Breast epithelium (tissue), 4 donors: ENCODE measurements at regions not wholly inside any gene's neighbourhood (a gene's known extent, or its start where the extent isn't known, plus 50 kb on each side); places are given as distances from the start of the nearest gene placed in this dataset.

Experiments
- DNase-seq, 2 donors: peaks; one replicate each; pipeline ENCODE4 v3.0.0-alpha.2; 2019; ENCODE audit warnings: low spot score in 2 of 2
- H3K27ac ChIP-seq, 2 donors: fragments of 200-600 bp; sonication (generic) in 1 of 2; one replicate each; pipeline ENCODE4 v1.5.1; 2016 to 2019; ENCODE audit warnings: mild to moderate bottlenecking in 1 of 2
- H3K27me3 ChIP-seq, 2 donors: fragments of 200-600 bp; sonication (generic) in 1 of 2; one replicate each; pipeline versions ENCODE4 v1.5.1 to v1.6.0; 2017 to 2019; ENCODE audit warnings: control low read depth in 1 of 2, mild to moderate bottlenecking in 1 of 2
- H3K36me3 ChIP-seq: fragments of 200-600 bp; one replicate; pipeline ENCODE4 v1.5.1; 2019
- H3K4me1 ChIP-seq, 2 donors: fragments of 200-600 bp; sonication (generic); one replicate each; pipeline ENCODE4 v1.5.1; 2016 to 2019; ENCODE audit warnings: control low read depth in 1 of 2
- H3K4me3 ChIP-seq, 3 donors: fragments of 200-600 bp; sonication (generic); 1 replicate in 2 of 3; 2 replicates in 1 of 3; pipeline ENCODE4 v1.5.1; 2016 to 2019; ENCODE audit warnings: mild to moderate bottlenecking in 3 of 3, moderate library complexity in 2 of 3
- H3K9me3 ChIP-seq, 2 donors: fragments of 200-600 bp; sonication (generic) in 1 of 2; one replicate each; pipeline ENCODE4 v1.5.1; 2016 to 2019; ENCODE audit warnings: control low read depth in 1 of 2
- POLR2A ChIP-seq: fragments of 450-650 bp; IDR thresholded peaks from one replicate; pipeline ENCODE4 v1.6.1; 2016; ENCODE audit warnings: antibody characterized with exemption, mild to moderate bottlenecking, moderate library complexity
- POLR2AphosphoS5 ChIP-seq, 3 donors: sonication (generic); formaldehyde crosslinking; IDR thresholded peaks; one replicate each; pipeline ENCODE4 v1.6.1; 2017; ENCODE audit warnings: antibody characterized with exemption in 3 of 3
- intact Hi-C: fragments of 100-400 bp; cut with DNase I; formaldehyde crosslinking; loops from one replicate; pipeline ENCODE4 v1.15.1; 2023; ENCODE audit warnings: low total_unique reads
- TF ChIP-seq, protein P1 (sequence below), 3 donors: fragments of 450-650 bp; IDR thresholded peaks; one replicate each; pipeline ENCODE4 v1.5.1; 2016 to 2017; ENCODE audit warnings: antibody characterized with exemption in 3 of 3, mild to moderate bottlenecking in 3 of 3, moderate library complexity in 3 of 3

DNA sequence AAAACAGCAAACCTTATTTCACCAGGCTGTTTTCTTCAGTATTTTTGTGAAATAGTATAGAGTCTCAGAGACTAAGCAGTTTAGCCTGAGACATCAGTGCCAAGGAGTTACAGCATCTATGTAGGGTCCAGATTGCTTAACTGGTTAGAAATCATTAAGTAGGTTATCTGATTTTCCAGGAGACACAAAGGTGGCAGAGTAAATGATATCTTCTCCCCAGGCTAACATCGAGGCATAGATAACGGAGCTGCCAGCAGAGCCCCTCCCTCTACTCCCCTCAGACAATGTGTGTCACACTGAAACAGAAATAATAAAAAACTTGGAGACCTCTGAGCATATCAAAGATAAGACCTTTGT, 473.0 kb upstream of the CITED2 start:
- no peak overlapping the region for H3K27ac ChIP-seq

DNA sequence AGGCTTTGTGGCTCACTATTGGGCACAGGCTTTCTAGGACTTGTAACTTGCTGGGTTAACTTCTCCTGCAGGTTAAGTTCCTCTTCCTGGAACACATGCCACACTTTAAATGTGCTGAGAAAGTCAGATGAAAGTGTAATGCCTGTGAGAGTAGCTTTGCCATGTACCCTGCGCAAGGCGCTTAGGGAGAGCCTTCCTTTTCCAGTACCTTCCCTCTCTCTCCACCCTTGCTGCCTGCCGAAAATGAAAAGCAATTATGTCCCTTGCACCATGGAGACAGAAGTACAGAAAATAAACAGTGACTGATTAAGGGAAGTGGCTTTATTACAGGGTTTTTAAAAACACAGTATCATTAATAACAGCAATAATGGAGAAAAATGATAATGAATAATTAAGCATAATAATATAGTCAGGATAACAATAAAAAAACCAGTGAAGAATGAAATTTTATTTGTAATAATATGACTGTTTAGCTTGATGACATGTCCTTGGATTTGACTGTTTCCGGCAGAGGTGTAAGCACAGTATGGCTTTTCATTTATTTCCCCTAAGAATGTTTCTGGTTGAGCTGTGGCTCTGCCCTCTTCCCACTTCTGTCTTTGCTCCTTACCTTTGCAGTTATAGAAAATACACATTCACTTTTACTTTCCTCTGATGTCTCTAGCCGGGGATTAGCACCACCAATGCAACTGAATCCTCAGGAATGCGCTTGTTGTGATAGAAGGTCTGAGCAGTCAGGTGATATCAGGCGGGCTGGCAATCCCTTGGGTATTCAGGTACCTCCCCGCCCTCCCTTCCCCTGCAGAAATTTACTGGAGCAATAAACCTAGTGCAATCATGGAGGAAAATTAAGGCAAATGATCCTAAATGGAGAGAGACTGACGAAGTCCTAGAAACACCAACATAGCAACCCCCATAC, 472.3 kb upstream of the CITED2 start:
- Histone ChIP-seq H3K4me3 (no peak overlapping the region), H3K9me3 (peaks cover 0 to 12% of the 10 kb centered on the region in 2 donors), H3K27ac (no peak overlapping the region), H3K36me3 (no peaks in the 10 kb centered on the region), H3K27me3 (no peaks in the 10 kb centered on the region), H3K4me1 (no peaks in the 10 kb centered on the region)
- no peak for DNase-seq
- TF ChIP-seq POLR2A, result no peak
- TF ChIP-seq POLR2AphosphoS5 (IDR thresholded peaks at IDR 0.05), result no peak
- TF ChIP-seq, protein P1, sequence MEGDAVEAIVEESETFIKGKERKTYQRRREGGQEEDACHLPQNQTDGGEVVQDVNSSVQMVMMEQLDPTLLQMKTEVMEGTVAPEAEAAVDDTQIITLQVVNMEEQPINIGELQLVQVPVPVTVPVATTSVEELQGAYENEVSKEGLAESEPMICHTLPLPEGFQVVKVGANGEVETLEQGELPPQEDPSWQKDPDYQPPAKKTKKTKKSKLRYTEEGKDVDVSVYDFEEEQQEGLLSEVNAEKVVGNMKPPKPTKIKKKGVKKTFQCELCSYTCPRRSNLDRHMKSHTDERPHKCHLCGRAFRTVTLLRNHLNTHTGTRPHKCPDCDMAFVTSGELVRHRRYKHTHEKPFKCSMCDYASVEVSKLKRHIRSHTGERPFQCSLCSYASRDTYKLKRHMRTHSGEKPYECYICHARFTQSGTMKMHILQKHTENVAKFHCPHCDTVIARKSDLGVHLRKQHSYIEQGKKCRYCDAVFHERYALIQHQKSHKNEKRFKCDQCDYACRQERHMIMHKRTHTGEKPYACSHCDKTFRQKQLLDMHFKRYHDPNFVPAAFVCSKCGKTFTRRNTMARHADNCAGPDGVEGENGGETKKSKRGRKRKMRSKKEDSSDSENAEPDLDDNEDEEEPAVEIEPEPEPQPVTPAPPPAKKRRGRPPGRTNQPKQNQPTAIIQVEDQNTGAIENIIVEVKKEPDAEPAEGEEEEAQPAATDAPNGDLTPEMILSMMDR (IDR thresholded peaks at IDR 0.05), result no peak
- intact Hi-C loops, result no loop called here

More for the DNA sequence above, 473.0 kb upstream of the CITED2 start:
- intact Hi-C loops, result no loop called here
- peaks cover 0 to 12% of the 10 kb centered on the region in 2 donors for H3K9me3 ChIP-seq
- no peaks in the 10 kb centered on the region for H3K36me3 ChIP-seq
- H3K4me1 ChIP-seq, result no peaks in the 10 kb centered on the region
- DNase-seq, result no peak
- no peak overlapping the region for H3K4me3 ChIP-seq
- TF ChIP-seq, protein P1 (IDR thresholded peaks at IDR 0.05), result no peak
- TF ChIP-seq POLR2AphosphoS5 (IDR thresholded peaks at IDR 0.05) (no peak), POLR2A (no peak)
- no peaks in the 10 kb centered on the region for H3K27me3 ChIP-seq

DNA sequence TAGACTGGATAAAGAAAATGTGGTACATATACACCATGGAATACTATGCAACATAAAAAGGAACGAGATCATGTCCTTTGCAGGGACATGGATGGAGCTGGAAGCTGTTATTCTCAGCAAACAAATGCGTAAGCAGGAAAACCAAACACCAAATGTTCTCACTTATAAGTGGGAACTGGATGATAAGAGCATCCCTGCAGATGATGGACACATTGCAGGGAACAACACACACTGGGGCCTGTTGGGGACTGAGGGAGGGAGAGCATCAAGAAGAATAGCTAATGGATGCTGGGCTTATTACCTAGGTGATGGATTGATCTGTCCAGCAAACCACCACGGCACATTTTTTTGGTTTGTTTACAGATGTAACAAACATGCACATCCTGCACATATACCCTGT, 470.5 kb upstream of the CITED2 start:
- peaks cover 0 to under 1% of the 10 kb centered on the region in 2 donors for H3K9me3 ChIP-seq
- no peaks in the 10 kb centered on the region for H3K4me1 ChIP-seq
- no peak overlapping the region for H3K4me3 ChIP-seq
- H3K27ac ChIP-seq, result no peak overlapping the region
- no peaks in the 10 kb centered on the region for H3K36me3 ChIP-seq
- intact Hi-C loops, result no loop called here
- no peaks in the 10 kb centered on the region for H3K27me3 ChIP-seq
- no peak for TF ChIP-seq POLR2AphosphoS5 (IDR thresholded peaks at IDR 0.05)
- TF ChIP-seq, protein P1 (IDR thresholded peaks at IDR 0.05), result no peak
- TF ChIP-seq POLR2A, result no peak
- no peak for DNase-seq

DNA sequence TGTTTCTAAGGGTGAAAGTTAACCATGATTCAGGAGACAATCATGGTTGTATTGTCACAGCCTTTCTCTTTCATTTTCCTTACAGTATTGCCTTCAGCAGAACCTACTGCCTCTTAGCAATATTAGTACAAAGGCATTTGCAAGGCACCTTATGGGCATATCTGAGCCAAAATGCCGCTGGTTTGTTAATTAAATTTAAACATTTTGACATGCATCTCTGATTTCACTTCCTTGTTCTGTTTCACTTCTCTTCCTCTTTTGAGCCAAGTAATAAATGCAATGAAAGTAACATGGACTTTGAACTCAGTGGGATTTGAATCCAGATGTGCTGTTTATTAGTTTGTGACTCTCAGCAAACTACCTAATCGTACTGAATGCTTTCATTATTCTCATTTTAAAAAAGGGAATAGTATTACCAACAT, 467.4 kb upstream of the CITED2 start:
- Histone ChIP-seq H3K4me1 (no peaks in the 10 kb centered on the region), H3K9me3 (no peaks in the 10 kb centered on the region), H3K27ac (no peak overlapping the region), H3K36me3 (no peaks in the 10 kb centered on the region), H3K27me3 (no peaks in the 10 kb centered on the region), H3K4me3 (no peak overlapping the region)
- intact Hi-C loops, result no loop called here
- TF ChIP-seq, protein P1 (IDR thresholded peaks at IDR 0.05), result no peak
- TF ChIP-seq POLR2AphosphoS5 (IDR thresholded peaks at IDR 0.05) (no peak), POLR2A (no peak)
- DNase-seq, result no peak

DNA sequence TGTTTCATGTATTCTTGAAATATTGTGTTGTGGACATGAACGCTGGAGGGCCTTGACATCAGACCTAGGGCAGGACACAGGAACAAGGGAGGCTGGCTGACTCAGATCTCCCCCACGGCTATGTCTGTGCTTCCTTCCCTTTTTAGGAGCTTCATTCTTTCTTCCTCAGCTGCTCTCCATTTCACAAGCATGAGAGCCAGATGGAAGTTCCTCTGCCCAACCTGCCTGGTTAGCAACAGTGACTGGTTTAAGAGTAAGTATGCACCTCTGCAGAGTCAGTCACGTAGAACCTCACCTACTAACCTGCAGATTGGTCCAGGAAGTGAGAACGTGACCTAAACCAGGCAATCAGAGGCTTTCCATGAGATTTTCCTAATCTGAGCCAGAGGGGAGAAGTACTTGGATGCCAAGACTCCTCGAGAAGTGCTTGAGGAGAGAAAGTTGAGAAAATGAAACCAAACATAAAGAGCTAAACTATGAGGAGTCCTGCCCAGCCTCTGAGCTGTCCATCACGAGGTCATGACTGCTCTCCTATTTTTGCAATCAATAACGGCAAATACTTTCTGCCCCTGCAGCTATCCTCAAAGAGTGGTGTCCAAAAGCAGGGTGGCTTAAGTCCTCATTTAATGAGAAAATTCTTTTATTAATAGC, 465.2 kb upstream of the CITED2 start:
- no peaks in the 10 kb centered on the region for H3K4me1 ChIP-seq
- H3K27me3 ChIP-seq, result no peaks in the 10 kb centered on the region
- intact Hi-C loops, result no loop called here
- no peaks in the 10 kb centered on the region for H3K9me3 ChIP-seq
- TF ChIP-seq, protein P1 (IDR thresholded peaks at IDR 0.05), result no peak
- TF ChIP-seq POLR2AphosphoS5 (IDR thresholded peaks at IDR 0.05) (no peak), POLR2A (no peak)
- no peaks in the 10 kb centered on the region for H3K36me3 ChIP-seq
- no peak for DNase-seq
- H3K4me3 ChIP-seq, result peak overlapping the region in 2 of 3 donors; percentile 8 to 12
- peak overlapping the region in 1 of 2 donors; percentile 20 for H3K27ac ChIP-seq
